Suprapubic skin (tissue), 4 donors: ENCODE measurements at regions not wholly inside any gene's neighbourhood (a gene's known extent, or its start where the extent isn't known, plus 50 kb on each side); places are given as distances from the start of the nearest gene placed in this dataset.

Experiments used
- POLR2A ChIP-seq, 2 donors: fragments of 450-650 bp; IDR thresholded peaks; one replicate each; pipeline ENCODE4 v1.6.1; 2017; ENCODE audit warnings: antibody characterized with exemption in 2 of 2, mild to moderate bottlenecking in 2 of 2, moderate library complexity in 2 of 2
- POLR2AphosphoS5 ChIP-seq, 3 donors: sonication (generic); formaldehyde crosslinking; IDR thresholded peaks; one replicate each; pipeline ENCODE4 v1.6.1; 2017; ENCODE audit warnings: antibody characterized with exemption in 3 of 3
- TF ChIP-seq, protein P1 (sequence below), 2 donors: fragments of 200-600 bp in 1 of 2; fragments of 450-650 bp in 1 of 2; sonication (generic) in 1 of 2; IDR thresholded peaks; one replicate each; pipeline ENCODE4 v1.5.1; 2016 to 2019; ENCODE audit warnings: antibody characterized with exemption in 2 of 2, mild to moderate bottlenecking in 1 of 2, moderate library complexity in 1 of 2

DNA sequence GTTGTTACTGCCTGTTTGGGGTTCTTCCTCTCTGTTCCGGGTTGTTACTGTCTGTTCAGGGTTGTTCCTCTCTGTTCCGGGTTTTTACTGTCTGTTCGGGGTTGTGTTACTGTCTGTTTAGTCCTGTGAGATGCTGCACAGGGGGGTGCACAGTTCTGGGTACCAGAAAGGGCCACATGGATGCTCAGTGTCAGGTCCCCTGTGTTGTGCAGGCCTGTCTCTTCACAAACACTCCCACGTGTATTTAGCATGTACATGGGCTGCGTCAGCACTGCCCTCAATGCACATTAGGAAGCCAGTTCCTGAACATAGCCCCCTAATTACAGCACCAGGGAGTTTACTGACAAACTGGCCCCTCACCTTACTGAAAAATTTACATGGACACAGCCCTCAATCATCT, 118.5 kb downstream of the DLL1 start:
- TF ChIP-seq POLR2A (IDR thresholded peaks at IDR 0.05), result no peak
- TF ChIP-seq, protein P1, sequence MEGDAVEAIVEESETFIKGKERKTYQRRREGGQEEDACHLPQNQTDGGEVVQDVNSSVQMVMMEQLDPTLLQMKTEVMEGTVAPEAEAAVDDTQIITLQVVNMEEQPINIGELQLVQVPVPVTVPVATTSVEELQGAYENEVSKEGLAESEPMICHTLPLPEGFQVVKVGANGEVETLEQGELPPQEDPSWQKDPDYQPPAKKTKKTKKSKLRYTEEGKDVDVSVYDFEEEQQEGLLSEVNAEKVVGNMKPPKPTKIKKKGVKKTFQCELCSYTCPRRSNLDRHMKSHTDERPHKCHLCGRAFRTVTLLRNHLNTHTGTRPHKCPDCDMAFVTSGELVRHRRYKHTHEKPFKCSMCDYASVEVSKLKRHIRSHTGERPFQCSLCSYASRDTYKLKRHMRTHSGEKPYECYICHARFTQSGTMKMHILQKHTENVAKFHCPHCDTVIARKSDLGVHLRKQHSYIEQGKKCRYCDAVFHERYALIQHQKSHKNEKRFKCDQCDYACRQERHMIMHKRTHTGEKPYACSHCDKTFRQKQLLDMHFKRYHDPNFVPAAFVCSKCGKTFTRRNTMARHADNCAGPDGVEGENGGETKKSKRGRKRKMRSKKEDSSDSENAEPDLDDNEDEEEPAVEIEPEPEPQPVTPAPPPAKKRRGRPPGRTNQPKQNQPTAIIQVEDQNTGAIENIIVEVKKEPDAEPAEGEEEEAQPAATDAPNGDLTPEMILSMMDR (IDR thresholded peaks at IDR 0.05), result no peak
- TF ChIP-seq POLR2AphosphoS5 (IDR thresholded peaks at IDR 0.05), result no peak
